GM12878 (cell line): ENCODE measurements at regions not wholly inside any gene's neighbourhood (a gene's known extent, or its start where the extent isn't known, plus 50 kb on each side); places are given as distances from the start of the nearest gene placed in this dataset.

ENCODE experiments used
- BRCA1 ChIP-seq: IDR thresholded peaks from 2 replicates; pipeline ENCODE4 v1.6.1; 2011; ENCODE audit warnings: low read depth, low read length, improper control_type of control experiment
- CBFB ChIP-seq: IDR thresholded peaks from 2 replicates; pipeline ENCODE4 v1.6.1; 2016; ENCODE audit warnings: antibody characterized with exemption, low read depth
- CUX1 ChIP-seq: IDR thresholded peaks from 2 replicates; pipeline ENCODE4 v1.6.1; 2012; ENCODE audit warnings: improper control_type of control experiment, low read depth, low read length; ENCODE audit not compliant: insufficient replicate concordance
- DPF2 ChIP-seq: fragments of 450-650 bp; IDR thresholded peaks from 2 replicates; pipeline ENCODE4 v1.6.1; 2017; ENCODE audit warnings: mild to moderate bottlenecking
- IKZF2 ChIP-seq, 2 experiments: fragments of 450-650 bp; IDR thresholded peaks; 2 replicates each; pipeline ENCODE4 v1.6.1; 2017; ENCODE audit warnings: mild to moderate bottlenecking in 2 of 2, moderate library complexity in 2 of 2
- MEF2A ChIP-seq: IDR thresholded peaks from 2 replicates; pipeline ENCODE4 v1.6.1; 2011; ENCODE audit warnings: low read depth, mild to moderate bottlenecking, low read length, moderate library complexity; ENCODE audit not compliant: insufficient read depth
- NFXL1 ChIP-seq: fragments of 450-650 bp; IDR thresholded peaks from 2 replicates; pipeline ENCODE4 v1.6.1; 2017; ENCODE audit warnings: antibody characterized with exemption, mild to moderate bottlenecking, borderline replicate concordance
- NFYB ChIP-seq: IDR thresholded peaks from 2 replicates; pipeline ENCODE4 v1.6.1; 2011; ENCODE audit warnings: low read depth, mild to moderate bottlenecking, low read length, improper control_type of control experiment, moderate library complexity; ENCODE audit not compliant: insufficient read depth
- PAX5 ChIP-seq: IDR thresholded peaks from 2 replicates; pipeline ENCODE4 v1.6.1; 2011; ENCODE audit warnings: low read depth, low read length, borderline replicate concordance
- PAX8 ChIP-seq: fragments of 450-650 bp; IDR thresholded peaks from 2 replicates; pipeline ENCODE4 v1.6.1; 2017; ENCODE audit warnings: mild to moderate bottlenecking, moderate library complexity
- YY1 ChIP-seq: IDR thresholded peaks from 2 replicates; pipeline ENCODE4 v1.6.1; 2011; ENCODE audit warnings: low read depth, mild to moderate bottlenecking, low read length
- TF ChIP-seq, protein P1 (sequence below): IDR thresholded peaks from 2 replicates; pipeline ENCODE4 v1.6.1; 2012; ENCODE audit warnings: low read depth, low read length, improper control_type of control experiment

- TF ChIP-seq IKZF2 (IDR thresholded peaks at IDR 0.05) = peak in 1 of 2 experiments; percentile 32; a peak in 1 of 4 replicates
- TF ChIP-seq PAX5 = no peak
- no peak for TF ChIP-seq DPF2
- TF ChIP-seq CBFB = no peak
- TF ChIP-seq YY1 = no peak
- no peak for TF ChIP-seq NFYB
- TF ChIP-seq NFXL1 = peak; percentile 65; the same call in 1 of the 2 replicates
- TF ChIP-seq BRCA1 = no peak
- TF ChIP-seq, protein P1, sequence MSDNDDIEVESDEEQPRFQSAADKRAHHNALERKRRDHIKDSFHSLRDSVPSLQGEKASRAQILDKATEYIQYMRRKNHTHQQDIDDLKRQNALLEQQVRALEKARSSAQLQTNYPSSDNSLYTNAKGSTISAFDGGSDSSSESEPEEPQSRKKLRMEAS = no peak
- peak; percentile 83 for TF ChIP-seq MEF2A
- peak; percentile 58 for TF ChIP-seq CUX1
- TF ChIP-seq PAX8 = no peak
Measured at GRCh38 chr20:53738945-53739798, 145.5 kb upstream of the ZNF217 start (continued).
